ENCODE measurements at regions not wholly inside any gene's neighbourhood (a gene's known extent, or its start where the extent isn't known, plus 50 kb on each side); places are given as distances from the start of the nearest gene placed in this dataset.
"Not testable (repeated sequence)": the region's sequence is repeated elsewhere in the genome, so short reads cannot be mapped to it uniquely, and the experiment has no call there.

DNA sequence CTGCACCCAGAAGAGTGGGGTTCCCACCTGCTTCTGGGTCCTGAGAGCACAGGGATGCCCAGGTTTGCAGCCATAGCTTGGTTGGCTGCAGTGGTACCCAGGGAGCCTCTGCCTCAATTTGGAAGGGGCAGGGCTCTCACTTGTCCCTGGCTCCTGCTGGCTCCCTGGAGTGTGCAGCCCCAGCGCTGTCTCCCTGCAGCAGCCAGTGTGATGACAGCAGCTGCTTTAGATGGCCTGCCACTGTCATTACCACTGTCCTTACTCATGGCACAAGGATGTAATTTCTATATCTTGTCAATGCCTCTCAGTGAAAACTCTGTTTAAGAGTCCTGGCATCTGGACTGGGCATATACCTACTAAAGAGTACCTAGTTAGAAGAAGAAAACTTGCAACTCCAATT, 250.9 kb downstream of the KIF20B start:
- no peak for DNase-seq (ENCODE audit: low spot score)

- DNase-seq (ENCODE audit: low spot score), result no peak
Measured at GRCh38 chr10:89952751-89953150, 251.4 kb downstream of the KIF20B start.

- no peak for DNase-seq (ENCODE audit: low spot score)
Measured at GRCh38 chr10:89954061-89954460, 252.7 kb downstream of the KIF20B start.

- DNase-seq (ENCODE audit: low spot score), result peak; percentile 26
Measured at GRCh38 chr10:89954787-89955566, 253.6 kb downstream of the KIF20B start.

GRCh38 chr10:89959433-89960110, 258.2 kb downstream of the KIF20B start:
- DNase-seq (ENCODE audit: low spot score), result no peak

DNA sequence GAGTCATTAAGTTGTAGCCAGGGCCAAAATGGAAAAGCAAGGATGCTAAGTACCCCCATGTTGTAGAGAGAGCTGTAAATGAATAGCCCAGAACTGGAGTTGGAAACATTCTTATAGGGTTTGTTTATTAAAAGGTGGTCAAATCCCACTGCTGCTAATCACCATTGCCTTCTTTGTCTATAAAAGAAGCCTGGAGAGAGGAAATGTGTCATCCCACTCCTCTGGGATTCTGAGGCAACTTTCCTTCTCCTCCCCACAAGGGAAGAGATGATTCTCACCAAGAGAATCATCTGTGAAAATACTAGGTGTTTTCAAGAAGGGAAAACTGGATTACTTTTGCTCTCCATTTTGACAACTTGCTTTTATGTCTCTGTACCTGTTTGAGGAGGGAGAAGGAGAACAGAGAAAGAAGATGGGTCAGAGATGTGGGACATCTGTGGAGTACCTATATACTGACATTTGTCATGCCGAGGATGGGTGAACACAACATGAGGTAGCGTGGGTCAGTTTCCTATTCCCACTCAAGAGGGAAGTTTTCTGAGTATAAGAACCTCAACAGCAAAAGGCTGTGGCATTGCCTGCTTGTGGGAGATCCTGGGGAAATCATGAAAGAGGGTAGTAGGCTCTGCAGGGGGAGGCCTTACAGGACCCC, 262.2 kb downstream of the KIF20B start:
- DNase-seq (ENCODE audit: low spot score), result no peak

- no peak for DNase-seq (ENCODE audit: low spot score)
Measured at GRCh38 chr10:89966211-89966610, 264.8 kb downstream of the KIF20B start.

DNA sequence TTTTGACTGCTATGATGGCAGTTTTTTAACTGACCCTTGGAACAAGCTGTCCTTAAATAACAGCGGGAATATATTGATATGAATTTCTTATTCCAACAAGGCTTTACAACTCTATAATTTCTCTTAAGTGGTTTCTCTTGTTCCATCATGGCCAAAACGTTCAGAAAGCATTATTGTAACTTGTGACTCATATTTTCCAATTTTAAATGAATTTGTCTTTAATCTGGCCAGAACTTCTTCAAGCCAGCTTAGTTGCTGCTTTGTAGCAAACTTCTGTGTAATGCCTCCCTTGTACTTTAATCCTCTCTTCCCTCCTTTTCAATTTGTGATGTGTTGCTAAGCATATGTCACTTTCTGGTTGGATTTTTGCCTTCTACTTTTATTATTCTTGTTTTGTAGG, 271.9 kb downstream of the KIF20B start:
- DNase-seq (ENCODE audit: low spot score), result no peak

DNA sequence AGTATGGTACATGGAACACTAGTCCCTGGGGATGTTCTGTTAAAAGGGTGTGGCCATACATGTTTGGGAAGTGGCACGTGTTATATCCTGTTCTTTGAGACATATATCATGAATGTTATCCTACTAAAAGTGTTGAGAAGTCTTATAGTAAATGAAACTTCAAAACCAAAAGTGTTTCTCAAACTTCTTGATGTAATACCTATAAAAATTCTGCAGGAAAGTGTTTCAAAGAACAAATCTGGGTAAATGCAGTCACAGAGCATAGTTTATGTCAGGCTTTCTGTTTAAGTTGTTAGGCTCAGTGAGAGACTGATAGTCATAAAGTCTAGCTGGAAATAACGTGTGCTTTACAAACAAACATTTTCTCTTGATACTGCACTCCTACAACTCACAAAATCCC, 273.7 kb downstream of the KIF20B start:
- DNase-seq (ENCODE audit: low spot score), result no peak

DNA sequence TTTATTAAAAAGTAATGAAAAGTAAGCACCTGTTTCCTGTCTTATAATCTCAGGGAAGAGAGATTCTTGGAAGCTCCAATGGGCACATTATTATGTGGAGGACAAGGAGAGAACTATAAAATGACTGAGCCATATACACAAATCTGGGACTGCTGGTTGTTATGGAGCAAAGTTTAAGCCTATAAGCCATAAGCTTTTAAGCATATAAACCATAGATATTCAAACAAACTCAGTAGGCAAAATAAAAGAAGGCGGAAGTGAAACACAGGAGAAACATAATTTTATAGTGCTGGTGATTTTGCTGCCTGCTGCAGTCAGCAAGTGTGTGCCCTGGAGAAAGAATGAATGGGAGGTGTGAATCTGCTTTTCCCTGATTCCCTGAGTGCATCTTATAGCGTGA, 274.4 kb downstream of the KIF20B start:
- DNase-seq (ENCODE audit: low spot score), result no peak

DNA sequence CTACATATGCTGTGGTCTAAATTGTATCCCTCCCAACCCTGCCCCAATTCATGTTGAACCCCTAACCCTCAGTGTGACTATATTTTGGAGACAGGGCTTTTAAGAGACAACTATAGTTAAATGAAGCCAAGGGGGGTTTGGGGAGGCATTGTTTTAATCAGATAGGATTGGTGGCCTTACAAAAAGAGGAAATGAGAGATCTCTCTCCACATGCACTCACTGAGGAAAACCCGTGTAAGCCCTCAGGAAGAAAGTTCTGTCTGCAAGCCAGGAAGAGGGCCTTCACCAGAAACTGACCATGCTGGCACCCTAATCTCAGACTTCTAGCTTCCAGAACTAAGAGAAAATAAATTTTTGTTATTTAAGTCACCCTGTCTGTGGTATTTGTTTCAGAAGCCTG, 276.7 kb downstream of the KIF20B start:
- no peak for DNase-seq (ENCODE audit: low spot score)

DNA sequence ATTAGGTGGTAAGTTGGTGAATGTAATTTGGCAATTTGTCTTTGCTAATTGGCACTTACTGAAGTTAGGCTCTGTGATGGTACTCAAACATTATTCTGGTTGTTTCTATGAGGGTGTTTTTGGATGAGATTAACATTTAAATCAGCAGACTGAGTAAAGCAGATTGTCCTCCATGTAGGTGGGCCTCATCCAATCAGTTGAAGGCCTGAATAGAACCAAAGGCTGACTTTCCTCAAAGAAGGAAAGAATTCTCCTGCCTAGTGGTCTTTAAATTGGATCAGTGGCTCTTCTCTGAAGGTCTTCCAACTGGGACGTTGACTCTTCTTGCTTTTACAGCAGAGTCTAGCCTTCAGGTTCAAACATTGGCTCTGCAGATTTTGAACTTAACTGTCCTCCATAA, 278.3 kb downstream of the KIF20B start:
- no peak for DNase-seq (ENCODE audit: low spot score)

DNA sequence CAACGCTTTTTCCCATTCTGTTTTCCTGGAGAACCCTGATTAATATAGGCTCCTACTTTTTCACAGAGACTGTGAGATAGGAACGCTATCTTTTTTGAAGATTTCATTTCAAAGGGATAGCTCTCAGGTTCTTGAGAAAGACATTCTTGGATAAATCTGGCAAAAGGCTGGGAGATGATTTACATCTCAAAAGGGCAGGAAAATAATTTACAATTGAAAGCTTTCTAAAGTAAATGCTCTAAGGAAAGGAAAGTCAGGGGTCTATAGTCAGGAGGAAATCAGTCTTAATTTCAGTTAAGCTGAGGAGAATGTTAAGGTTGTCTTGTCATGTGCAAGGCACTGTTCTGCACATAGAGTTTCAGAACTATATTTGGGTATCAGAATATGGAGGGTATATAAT, 278.8 kb downstream of the KIF20B start:
- no peak for DNase-seq (ENCODE audit: low spot score)

DNA sequence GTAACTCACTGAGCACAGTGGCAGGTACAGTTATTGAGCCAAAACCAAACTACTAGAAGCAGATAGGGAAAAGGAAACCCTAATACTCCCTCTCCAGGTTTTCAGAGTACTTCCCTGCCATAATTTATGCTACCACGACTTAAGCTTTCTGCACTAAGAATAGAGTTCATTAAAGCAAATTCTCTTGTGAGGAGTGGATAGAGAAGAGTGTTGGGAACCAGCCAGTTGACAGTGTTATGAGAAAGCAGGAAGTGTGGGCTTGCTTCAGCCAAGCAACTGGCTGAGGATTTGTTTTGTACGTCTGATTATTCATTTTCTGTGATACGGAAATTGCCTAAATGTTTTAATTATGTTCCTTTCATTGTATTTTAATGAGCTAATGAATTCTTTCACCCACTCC, 280.5 kb downstream of the KIF20B start:
- no peak for DNase-seq (ENCODE audit: low spot score)

GRCh38 chr10:89985446-89985845, 284.1 kb downstream of the KIF20B start:
- no peak for DNase-seq (ENCODE audit: low spot score)

- not testable (repeated sequence) for DNase-seq (ENCODE audit: low spot score)
Measured at GRCh38 chr10:89988361-89988760, 287.0 kb downstream of the KIF20B start.

DNA sequence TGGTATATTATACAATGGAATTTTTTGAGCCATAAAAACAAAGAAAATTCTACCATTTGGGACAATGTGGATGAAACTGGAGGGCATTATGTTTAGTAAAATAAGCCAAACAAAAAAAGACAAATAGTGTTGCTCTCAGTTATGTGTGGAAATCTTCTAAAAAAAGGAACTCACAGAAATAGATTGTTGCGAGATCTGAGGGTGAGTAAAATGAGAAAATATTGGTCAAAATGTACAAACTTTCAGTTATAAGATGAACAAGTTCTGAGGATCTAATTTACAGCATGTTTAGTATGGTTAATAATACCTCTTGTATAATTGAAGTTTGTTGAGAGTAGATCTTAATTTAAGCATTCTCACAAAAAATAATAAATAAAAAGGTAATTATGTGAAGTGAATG, 291.2 kb downstream of the KIF20B start:
- no peak for DNase-seq (ENCODE audit: low spot score)

DNA sequence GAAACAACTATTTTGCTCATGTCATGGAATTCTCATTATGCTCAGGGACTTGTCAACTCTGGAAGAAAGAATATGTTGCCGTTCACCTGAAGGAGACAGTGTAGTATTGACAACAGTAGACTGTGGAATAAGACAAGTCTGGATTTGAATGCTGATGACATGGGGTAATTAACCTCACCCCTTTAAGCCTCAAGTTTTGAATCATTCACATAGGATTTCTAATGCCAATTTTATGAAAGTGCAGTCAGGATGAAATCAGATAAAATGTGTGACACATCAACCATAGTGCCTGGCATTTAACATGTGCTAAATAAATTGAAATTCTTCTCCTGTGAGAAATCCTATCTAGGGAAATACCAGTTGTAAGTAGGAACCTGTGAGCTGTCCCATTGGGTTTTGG, 305.8 kb downstream of the KIF20B start:
- DNase-seq (ENCODE audit: low spot score), result no peak

- DNase-seq (ENCODE audit: low spot score), result not testable (repeated sequence)
Measured at GRCh38 chr10:90011281-90011680, 309.9 kb downstream of the KIF20B start.

GRCh38 chr10:90018819-90019218, 317.4 kb downstream of the KIF20B start:
- no peak for DNase-seq (ENCODE audit: low spot score)

- no peak for DNase-seq (ENCODE audit: low spot score)
Measured at GRCh38 chr10:90020506-90020905, 319.1 kb downstream of the KIF20B start.

GRCh38 chr10:90023950-90024349, 322.6 kb downstream of the KIF20B start:
- no peak for DNase-seq (ENCODE audit: low spot score)

- no peak for DNase-seq (ENCODE audit: low spot score)
Measured at GRCh38 chr10:90028312-90028711, 326.9 kb downstream of the KIF20B start.
